Activated T-cell treated with anti-CD3 and anti-CD28 coated beads for 1 hour (primary cell): ENCODE measurements at regions not wholly inside any gene's neighbourhood (a gene's known extent, or its start where the extent isn't known, plus 50 kb on each side); places are given as distances from the start of the nearest gene placed in this dataset.
"Not testable (repeated sequence)": the region's sequence is repeated elsewhere in the genome, so short reads cannot be mapped to it uniquely, and the experiment has no call there.

ENCODE experiments used
- DNase-seq: peaks from one replicate; pipeline ENCODE4 v3.0.0-alpha.2; 2020; ENCODE audit warnings: low read depth

- DNase-seq: no peak
Observed at GRCh38 chr2:234558642-234559041, 61.8 kb upstream of the ARL4C start.

GRCh38 chr2:234556848-234557573 is 60.1 kb upstream of the ARL4C start:
- DNase-seq: no peak

DNA sequence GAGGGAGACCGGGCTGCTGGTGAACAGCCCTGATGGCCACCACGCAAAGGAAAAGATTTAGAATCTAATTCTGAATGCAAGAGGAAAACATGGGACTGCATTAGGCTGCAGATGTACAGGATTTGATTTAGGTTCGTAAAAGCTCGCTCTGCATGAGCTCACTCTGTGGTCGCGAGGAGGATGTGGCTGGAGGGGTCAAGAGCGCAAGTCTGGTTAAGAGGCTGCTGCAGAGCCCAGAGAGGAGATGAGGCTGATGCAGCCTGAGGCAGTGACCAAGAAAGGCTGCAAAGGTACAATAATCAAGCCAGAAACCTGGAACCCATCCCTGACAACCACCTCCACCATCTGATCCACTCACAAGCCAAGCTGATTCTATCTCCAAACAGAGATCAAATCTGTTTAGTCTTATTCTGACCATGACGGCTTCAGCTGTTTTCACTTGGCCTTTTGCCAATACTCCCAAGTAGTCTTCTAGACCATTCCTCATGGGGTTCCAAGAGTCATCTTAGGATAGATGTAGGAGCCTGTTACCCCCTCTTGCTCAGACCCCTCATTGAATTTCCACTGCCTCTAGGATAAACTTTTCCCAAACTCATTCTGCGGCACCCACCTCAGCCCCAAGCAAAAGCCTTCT is 58.9 kb upstream of the ARL4C start:
- no peak for DNase-seq

GRCh38 chr2:234555161-234555560 is 58.3 kb upstream of the ARL4C start:
- no peak for DNase-seq

- not testable (repeated sequence) for DNase-seq
Observed at GRCh38 chr2:234553223-234553622, 56.3 kb upstream of the ARL4C start.

GRCh38 chr2:234550511-234551107 is 53.7 kb upstream of the ARL4C start:
- peak; percentile 35 for DNase-seq

- DNase-seq: no peak
Observed at GRCh38 chr2:234550056-234550455, 53.2 kb upstream of the ARL4C start.

DNA sequence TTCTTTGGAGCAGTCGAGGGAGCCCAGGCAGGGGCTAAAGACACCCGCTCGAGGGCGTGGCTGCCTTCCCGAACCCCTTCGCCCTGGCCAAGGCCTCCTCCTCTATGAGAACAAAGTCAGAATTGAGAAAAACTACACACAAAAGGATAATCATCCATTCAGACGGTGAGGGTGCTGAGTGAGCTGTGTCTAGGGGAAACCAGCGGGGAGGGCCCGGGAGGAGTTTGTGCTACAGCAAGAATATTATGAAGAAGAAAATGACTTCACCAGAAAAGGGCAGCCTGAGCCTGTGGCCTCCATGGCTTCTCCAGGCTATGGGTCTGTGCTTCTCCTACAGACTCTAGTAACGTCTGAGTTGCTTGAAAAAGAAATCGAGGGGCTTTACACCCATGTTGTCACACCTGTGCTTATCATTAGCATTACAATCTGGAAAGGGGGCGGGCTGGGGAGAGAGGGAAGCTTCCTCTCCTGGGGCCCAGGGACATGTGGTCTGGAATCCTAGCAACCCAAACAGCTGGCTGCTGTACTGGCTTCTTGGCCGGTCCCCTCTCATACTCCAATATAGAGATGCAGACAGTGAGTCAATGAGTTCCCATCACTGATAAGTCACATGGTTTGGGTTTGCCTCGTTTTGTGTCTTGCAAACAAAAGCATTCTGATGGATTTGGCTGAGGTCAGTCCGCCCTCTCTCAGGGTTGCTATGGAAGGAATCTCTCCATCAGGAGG is 52.0 kb upstream of the ARL4C start:
- DNase-seq: no peak

DNA sequence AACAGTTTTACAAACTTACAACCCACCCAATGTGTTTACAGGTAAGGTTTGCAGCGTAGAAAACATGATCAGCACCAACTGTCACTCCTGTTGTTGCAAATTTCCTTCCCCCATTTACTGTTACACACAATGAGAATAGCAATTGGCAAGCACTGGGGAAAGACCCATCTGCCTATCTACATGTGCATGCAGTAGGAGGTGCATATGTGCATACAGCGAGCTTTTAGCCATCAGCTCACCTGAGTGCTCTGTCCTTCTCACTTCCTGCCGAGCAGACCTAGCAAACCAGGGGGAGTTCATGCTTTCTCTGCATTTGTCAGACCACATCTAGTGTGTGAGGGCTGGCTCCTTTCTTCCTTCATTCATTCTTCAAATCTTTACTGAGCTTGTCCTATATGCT is 49.9 kb upstream of the ARL4C start:
- no peak for DNase-seq
